ENCODE measurements at regions not wholly inside any gene's neighbourhood (a gene's known extent, or its start where the extent isn't known, plus 50 kb on each side); places are given as distances from the start of the nearest gene placed in this dataset.

DNA sequence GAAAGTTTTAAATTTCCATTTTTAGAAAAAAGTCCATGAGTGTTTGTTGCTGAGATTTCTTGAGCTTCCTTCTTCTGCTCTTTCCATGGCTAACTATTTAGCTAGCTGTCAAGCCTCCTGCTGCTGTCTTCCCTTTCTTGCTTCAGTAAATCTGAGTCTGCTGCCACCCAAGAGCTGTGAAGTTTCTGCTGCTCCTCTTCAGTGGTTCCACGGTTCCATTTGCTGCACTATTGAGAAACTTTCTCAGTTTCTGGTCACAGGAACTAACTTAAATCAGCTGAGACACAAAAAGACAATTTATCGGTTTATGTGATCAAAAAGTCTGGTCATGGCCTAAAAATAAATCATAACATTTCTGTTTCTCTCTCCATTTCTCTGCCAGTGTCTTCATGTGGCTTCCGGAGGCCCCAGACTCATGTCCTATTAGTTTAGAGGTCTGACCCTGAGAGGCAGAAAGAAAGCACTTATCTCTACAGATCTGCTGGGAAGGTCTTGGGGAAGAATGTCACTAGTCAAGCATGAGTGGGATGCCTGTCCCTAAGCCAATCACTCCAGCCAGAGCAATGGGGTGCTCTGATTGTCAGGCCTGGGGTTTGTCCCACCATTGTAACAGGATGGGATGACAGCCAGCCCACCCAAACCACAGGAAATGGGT is 73.0 kb upstream of the ARL4C start:
- TF ChIP-seq POLR2AphosphoS5 (IDR thresholded peaks at IDR 0.05) (no peak), POLR2A (IDR thresholded peaks at IDR 0.05) (no peak)
- TF ChIP-seq, protein P1, sequence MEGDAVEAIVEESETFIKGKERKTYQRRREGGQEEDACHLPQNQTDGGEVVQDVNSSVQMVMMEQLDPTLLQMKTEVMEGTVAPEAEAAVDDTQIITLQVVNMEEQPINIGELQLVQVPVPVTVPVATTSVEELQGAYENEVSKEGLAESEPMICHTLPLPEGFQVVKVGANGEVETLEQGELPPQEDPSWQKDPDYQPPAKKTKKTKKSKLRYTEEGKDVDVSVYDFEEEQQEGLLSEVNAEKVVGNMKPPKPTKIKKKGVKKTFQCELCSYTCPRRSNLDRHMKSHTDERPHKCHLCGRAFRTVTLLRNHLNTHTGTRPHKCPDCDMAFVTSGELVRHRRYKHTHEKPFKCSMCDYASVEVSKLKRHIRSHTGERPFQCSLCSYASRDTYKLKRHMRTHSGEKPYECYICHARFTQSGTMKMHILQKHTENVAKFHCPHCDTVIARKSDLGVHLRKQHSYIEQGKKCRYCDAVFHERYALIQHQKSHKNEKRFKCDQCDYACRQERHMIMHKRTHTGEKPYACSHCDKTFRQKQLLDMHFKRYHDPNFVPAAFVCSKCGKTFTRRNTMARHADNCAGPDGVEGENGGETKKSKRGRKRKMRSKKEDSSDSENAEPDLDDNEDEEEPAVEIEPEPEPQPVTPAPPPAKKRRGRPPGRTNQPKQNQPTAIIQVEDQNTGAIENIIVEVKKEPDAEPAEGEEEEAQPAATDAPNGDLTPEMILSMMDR (IDR thresholded peaks at IDR 0.05), result no peak
- Histone ChIP-seq H3K4me3 (no peak overlapping the region), H3K27ac (no peak overlapping the region), H3K9me3 (no peaks in the 10 kb centered on the region), H3K4me1 (replicated peaks) (no peaks in the 10 kb centered on the region), H3K36me3 (no peaks in the 10 kb centered on the region), H3K27me3 (replicated peaks; ENCODE audit: insufficient read depth) (no peaks in the 10 kb centered on the region)
- DNase-seq (ENCODE audit: low spot score), result no peak
- intact Hi-C loops (cut with DNase I), result no loop called here
- 95% methylated on average over 3 of the region's 3 CpGs for WGBS

DNA sequence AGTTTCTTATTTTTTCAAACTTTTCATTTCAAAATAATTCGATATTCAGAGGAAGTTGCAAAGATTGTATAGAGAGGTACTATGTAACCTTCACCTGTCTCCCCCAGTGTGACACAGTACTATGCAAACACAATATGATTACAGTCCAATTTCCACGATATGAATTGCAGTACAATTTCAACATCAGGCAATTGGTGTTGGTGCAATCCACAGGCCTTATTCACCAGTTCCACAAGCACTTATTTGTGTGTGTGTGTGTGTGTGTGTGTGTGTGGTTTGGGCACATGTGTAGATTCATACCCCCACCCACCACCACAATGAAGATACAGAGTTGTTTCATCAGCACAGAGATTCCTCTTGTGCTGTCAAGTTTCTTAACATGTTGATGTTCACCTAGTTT is 69.7 kb upstream of the ARL4C start:
- H3K27me3 ChIP-seq (replicated peaks; ENCODE audit: insufficient read depth), result no peaks in the 10 kb centered on the region
- intact Hi-C loops (cut with DNase I), result no loop called here
- H3K9me3 ChIP-seq, result no peaks in the 10 kb centered on the region
- DNase-seq (ENCODE audit: low spot score), result no peak
- TF ChIP-seq, protein P1 (IDR thresholded peaks at IDR 0.05), result no peak
- TF ChIP-seq POLR2AphosphoS5 (IDR thresholded peaks at IDR 0.05) (no peak), POLR2A (IDR thresholded peaks at IDR 0.05) (no peak)
- H3K27ac ChIP-seq, result no peak overlapping the region
- no peak overlapping the region for H3K4me3 ChIP-seq
- H3K4me1 ChIP-seq (replicated peaks), result no peaks in the 10 kb centered on the region
- WGBS, result 86% methylated on average over 2 of the region's 2 CpGs
- no peaks in the 10 kb centered on the region for H3K36me3 ChIP-seq

DNA sequence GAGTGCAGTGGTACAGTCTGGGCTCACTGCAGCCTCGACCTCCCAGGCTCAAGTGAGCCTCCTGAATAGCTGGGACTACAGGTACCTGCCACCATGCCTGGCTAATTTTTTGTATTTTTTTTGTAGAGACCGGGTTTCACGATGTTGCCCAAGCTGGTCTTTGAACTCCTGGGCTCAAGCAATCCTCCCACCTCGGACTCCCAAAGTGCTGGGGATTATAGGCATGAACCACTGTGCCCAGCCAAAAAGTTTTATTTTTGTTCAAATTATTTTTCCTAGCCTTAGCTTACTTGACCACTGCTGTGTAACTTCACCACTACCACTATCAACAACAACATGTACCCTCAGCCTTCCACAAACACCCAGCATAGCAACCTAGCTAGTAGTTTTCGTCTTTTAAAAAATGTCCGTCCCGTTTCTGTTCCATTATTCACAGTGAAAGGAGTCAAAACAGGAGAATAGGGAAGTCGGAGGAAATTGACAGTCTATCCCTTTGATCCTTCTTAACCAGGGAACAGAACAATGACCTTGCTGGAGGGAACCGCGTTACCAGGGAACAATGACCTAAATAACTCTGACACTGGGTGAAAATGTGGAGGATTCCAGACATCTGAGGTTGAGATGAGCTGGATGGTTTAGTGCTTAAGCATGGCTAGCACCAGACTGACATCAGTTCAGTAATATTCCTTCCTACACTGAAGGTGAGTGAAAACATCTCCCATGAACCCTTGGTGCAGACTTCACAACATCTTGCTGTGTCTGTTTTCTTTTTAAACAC is 69.2 kb upstream of the ARL4C start:
- intact Hi-C loops (cut with DNase I), result no loop called here
- no peak for DNase-seq (ENCODE audit: low spot score)
- TF ChIP-seq, protein P1 (IDR thresholded peaks at IDR 0.05), result no peak
- TF ChIP-seq POLR2AphosphoS5 (IDR thresholded peaks at IDR 0.05), result no peak
- TF ChIP-seq POLR2A (IDR thresholded peaks at IDR 0.05), result no peak
- Histone ChIP-seq H3K9me3 (no peaks in the 10 kb centered on the region), H3K36me3 (no peaks in the 10 kb centered on the region), H3K4me3 (no peak overlapping the region), H3K4me1 (replicated peaks) (no peaks in the 10 kb centered on the region), H3K27me3 (replicated peaks; ENCODE audit: insufficient read depth) (no peaks in the 10 kb centered on the region), H3K27ac (no peak overlapping the region)
- WGBS, result 87% methylated on average over 10 of the region's 10 CpGs

DNA sequence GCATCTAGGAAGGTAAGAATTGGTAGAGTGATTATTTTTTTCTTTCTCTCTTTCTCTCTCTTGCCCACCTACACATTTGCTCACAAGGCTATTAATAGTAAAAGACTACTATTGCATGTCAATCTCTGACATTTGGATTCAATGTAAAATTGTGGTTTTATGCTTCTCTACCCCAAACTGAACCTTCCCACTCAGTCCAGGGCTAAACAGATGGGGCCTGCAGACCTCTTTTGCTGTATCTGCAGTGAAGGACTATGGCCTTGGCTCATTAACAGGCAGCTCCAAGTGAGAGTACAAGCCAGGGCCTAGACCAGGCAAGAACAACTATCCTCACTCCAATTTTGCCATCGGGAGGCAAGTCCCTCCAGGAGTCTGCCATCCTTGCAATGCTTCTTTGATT is 68.3 kb upstream of the ARL4C start:
- no peaks in the 10 kb centered on the region for H3K36me3 ChIP-seq
- no peaks in the 10 kb centered on the region for H3K4me1 ChIP-seq (replicated peaks)
- DNase-seq (ENCODE audit: low spot score), result no peak
- no peak overlapping the region for H3K4me3 ChIP-seq
- H3K27me3 ChIP-seq (replicated peaks; ENCODE audit: insufficient read depth), result no peaks in the 10 kb centered on the region
- no peak for TF ChIP-seq POLR2A (IDR thresholded peaks at IDR 0.05)
- no peak for TF ChIP-seq POLR2AphosphoS5 (IDR thresholded peaks at IDR 0.05)
- TF ChIP-seq, protein P1 (IDR thresholded peaks at IDR 0.05), result no peak
- no peak overlapping the region for H3K27ac ChIP-seq
- intact Hi-C loops (cut with DNase I), result no loop called here
- H3K9me3 ChIP-seq, result no peaks in the 10 kb centered on the region
- WGBS, result 33% methylated on average over 1 of the region's 1 CpG

DNA sequence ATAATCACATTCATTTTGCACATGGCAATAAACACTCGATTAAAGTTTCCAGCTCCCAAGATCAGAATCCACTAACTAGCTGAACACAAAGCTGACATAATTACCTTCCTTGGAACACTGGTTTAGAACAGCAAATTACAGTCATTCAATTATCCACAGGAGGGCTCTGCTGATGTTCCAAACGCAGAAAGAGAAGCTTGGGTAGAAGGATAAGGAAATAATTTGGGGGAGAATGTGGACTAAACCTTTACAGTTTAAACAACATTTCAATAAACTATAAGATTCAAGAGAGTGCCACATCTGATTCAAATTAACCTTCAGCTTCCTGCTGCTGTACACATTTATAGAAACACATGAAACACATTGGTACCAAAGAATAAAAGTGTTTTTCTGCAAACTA is 67.8 kb upstream of the ARL4C start:
- TF ChIP-seq, protein P1 (IDR thresholded peaks at IDR 0.05), result peak in 2 of 4 experiments; percentile 30 to 43
- no peak for TF ChIP-seq POLR2A (IDR thresholded peaks at IDR 0.05)

More for the DNA sequence above, 67.8 kb upstream of the ARL4C start:
- Histone ChIP-seq H3K36me3 (no peaks in the 10 kb centered on the region), H3K9me3 (no peaks in the 10 kb centered on the region), H3K27ac (no peak overlapping the region), H3K27me3 (replicated peaks; ENCODE audit: insufficient read depth) (no peaks in the 10 kb centered on the region), H3K4me3 (no peak overlapping the region), H3K4me1 (replicated peaks) (no peaks in the 10 kb centered on the region)
- 27% methylated on average over 2 of the region's 2 CpGs for WGBS
- DNase-seq (ENCODE audit: low spot score), result no peak
- intact Hi-C loops (cut with DNase I), result no loop called here
